HG02678 (cell line): ENCODE measurements at regions not wholly inside any gene's neighbourhood (a gene's known extent, or its start where the extent isn't known, plus 50 kb on each side); places are given as distances from the start of the nearest gene placed in this dataset.
"Not testable (repeated sequence)": the region's sequence is repeated elsewhere in the genome, so short reads cannot be mapped to it uniquely, and the experiment has no call there.

Experiments used
- ATAC-seq: cut with Tn5 transposase; IDR thresholded peaks from one replicate; pipeline ENCODE4 v1.9.1; 2021; ENCODE audit warnings: mild to moderate bottlenecking, moderate library complexity; ENCODE audit not compliant: unreplicated experiment

- no peak for ATAC-seq
Measured at GRCh38 chr4:33989820-33990443, 2254.4 kb downstream of the ARAP2 start.

- no peak for ATAC-seq
Measured at GRCh38 chr4:33996075-33996718, 2248.1 kb downstream of the ARAP2 start.

- ATAC-seq, result no peak
Measured at GRCh38 chr4:33998291-33998690, 2246.0 kb downstream of the ARAP2 start.

- ATAC-seq, result no peak
Measured at GRCh38 chr4:34000356-34000755, 2244.0 kb downstream of the ARAP2 start.

- ATAC-seq, result not testable (repeated sequence)
Measured at GRCh38 chr4:34006540-34006939, 2237.8 kb downstream of the ARAP2 start.

GRCh38 chr4:34009951-34010350, 2234.4 kb downstream of the ARAP2 start:
- no peak for ATAC-seq

GRCh38 chr4:34010751-34011519, 2233.4 kb downstream of the ARAP2 start:
- ATAC-seq, result no peak

- no peak for ATAC-seq
Measured at GRCh38 chr4:34035225-34035624, 2209.1 kb downstream of the ARAP2 start.

- ATAC-seq, result no peak
Measured at GRCh38 chr4:34037280-34037679, 2207.0 kb downstream of the ARAP2 start.

GRCh38 chr4:34039766-34040165, 2204.5 kb downstream of the ARAP2 start:
- ATAC-seq, result no peak

- no peak for ATAC-seq
Measured at GRCh38 chr4:34043131-34043530, 2201.2 kb downstream of the ARAP2 start.

- no peak for ATAC-seq
Measured at GRCh38 chr4:34046580-34046979, 2197.7 kb downstream of the ARAP2 start.

GRCh38 chr4:34047363-34047762, 2197.0 kb downstream of the ARAP2 start:
- ATAC-seq, result no peak

GRCh38 chr4:34066126-34066525, 2178.2 kb downstream of the ARAP2 start:
- no peak for ATAC-seq

GRCh38 chr4:34091451-34091850, 2152.9 kb downstream of the ARAP2 start:
- no peak for ATAC-seq

- no peak for ATAC-seq
Measured at GRCh38 chr4:34094114-34094513, 2150.2 kb downstream of the ARAP2 start.

- ATAC-seq, result no peak
Measured at GRCh38 chr4:34105311-34105710, 2139.0 kb downstream of the ARAP2 start.

- no peak for ATAC-seq
Measured at GRCh38 chr4:34108391-34108790, 2135.9 kb downstream of the ARAP2 start.

- no peak for ATAC-seq
Measured at GRCh38 chr4:34112573-34112972, 2131.7 kb downstream of the ARAP2 start.

GRCh38 chr4:34138385-34138784, 2105.9 kb downstream of the ARAP2 start:
- no peak for ATAC-seq

GRCh38 chr4:34139346-34139745, 2105.0 kb downstream of the ARAP2 start:
- ATAC-seq, result no peak

- no peak for ATAC-seq
Measured at GRCh38 chr4:34148322-34148908, 2095.9 kb downstream of the ARAP2 start.
